ENCODE measurements at regions not wholly inside any gene's neighbourhood (a gene's known extent, or its start where the extent isn't known, plus 50 kb on each side); places are given as distances from the start of the nearest gene placed in this dataset.

DNA sequence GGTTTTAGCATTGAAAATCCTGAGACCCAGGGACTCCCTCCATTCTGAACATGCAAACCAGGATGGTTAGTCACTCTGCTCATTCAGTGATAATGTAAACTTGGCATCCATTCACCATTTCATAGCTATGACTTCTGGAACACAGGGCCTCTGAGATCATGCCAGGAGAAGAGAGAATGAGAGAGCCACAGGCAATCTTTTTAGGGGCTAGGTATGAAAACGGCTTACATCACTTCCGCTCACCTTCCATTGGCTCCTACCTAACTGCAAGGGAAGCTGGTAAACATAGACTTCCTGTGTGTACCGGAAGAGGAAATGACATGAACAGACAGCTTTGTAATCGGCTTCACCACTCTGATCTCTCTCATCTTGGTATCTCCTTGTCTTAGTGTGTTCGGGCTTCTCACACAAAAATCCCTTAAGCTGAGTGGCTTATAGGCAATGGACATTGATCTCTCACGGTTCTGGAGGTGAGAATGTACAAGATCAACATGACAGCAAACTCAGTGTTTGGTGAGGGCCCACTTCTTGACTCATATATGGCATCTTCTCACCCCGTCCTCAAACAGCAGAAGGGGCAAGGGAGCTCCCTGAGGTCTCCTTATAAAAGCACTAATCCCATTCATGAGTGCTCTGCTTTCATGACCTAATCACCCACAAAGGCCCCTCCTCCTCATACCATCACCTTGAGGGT is 465.9 kb upstream of the TBX3 start:
- DNase-seq, result no peak

DNA sequence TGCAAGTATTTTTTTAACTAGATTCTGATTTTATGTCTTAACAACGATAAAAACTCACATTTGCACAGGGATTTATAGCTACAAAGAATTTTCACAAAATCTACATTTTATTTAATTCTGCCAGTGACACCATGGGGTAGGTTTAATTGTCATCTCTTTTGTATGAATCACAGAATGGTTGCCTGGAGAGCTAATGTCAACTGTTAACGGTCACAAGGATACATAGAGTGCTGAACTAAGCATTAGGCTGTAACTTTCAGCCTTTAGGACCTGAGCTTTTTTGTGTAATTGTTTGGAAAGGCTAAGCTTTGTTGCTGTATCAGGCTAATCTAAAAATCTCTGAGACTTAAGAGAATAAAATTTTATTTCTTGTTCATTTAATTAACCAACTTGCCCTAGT is 465.3 kb upstream of the TBX3 start:
- DNase-seq, result no peak

DNA sequence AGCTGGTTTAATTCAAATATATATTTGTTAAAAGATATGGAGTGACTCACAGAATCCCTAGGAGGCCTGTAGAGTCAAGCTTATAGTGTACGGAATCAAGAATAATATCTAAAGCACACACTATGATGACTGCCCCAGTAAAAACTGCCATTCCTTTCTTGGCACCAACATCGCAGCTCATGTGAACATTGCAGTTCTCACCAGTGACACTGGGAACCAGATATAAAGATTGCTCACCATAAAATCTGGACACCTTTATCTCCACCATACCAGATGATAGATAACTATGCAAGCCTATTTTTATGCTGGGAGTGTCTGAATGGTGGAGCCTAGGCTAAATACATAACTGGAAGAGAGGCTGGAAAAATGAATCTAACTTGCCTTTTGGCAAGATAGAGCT is 463.9 kb upstream of the TBX3 start:
- DNase-seq, result no peak

DNA sequence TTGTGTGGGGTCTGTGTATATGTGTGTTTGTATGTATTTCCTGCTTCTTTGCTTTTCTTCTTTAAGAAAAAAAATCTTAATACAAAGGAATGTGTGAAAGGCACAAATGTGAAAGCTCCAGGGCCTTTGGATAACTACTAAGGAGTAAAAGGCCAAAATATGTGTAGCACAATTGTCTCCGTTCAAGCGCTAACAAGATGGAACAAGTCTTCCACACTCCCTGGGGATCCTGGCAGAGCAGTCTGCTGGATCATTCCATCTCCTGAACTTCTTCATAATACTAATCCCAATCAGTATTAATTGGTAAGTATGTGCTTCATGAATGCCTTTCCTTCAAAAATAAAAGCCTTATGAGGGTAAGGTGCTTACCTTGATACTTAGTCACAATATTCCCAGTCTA is 462.5 kb upstream of the TBX3 start:
- DNase-seq, result no peak

DNA sequence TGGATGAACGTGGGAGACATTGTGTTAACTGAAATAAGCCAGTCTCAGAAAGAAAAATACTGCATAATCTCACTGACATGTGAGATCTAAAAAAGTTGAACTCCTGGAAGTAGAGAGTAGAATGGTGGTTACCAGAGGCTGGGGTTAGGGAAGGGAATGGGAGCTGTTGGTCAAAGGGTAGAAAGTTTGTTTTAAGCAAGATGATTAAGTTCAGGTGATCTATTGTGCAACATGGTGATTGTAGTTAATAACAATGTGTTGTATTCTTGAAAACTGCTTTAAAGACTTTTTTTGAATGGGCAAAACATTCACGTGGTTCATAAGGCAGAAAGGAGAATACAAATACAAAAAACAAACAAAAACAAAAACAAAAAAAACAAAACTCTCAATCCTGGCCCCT is 460.4 kb upstream of the TBX3 start:
- no peak for DNase-seq

DNA sequence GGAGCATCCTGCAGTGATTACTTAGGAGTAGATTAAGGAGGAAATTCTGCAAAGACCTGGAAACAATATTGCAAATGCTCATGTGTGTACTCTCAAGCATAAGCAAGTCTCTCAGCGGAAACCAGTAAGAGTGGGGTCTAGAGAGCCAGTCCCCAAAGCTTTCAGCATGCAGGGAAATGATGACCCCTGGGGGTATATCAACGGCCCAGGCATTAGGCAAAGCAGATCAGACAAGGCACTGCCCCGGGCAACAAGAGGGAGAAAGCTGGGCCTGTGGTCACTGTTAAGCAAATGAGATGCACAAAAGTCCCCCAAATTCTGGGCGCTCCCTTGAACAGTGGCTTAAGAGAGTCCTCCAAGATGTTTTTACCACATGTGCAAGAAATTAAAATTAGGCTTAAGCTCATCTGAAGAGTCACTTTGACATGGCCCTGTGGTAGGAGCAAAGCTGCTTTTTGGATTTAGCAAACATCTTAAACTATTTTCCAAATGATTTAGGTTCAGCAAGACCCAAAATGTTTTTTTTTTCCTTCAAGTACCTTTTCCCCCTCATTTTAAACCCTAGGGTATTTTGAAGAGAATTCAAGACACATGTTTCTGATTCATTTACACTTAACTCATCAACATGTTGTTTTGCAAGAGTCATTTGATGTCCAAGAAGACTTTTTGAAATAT is 457.1 kb upstream of the TBX3 start:
- DNase-seq, result no peak

DNA sequence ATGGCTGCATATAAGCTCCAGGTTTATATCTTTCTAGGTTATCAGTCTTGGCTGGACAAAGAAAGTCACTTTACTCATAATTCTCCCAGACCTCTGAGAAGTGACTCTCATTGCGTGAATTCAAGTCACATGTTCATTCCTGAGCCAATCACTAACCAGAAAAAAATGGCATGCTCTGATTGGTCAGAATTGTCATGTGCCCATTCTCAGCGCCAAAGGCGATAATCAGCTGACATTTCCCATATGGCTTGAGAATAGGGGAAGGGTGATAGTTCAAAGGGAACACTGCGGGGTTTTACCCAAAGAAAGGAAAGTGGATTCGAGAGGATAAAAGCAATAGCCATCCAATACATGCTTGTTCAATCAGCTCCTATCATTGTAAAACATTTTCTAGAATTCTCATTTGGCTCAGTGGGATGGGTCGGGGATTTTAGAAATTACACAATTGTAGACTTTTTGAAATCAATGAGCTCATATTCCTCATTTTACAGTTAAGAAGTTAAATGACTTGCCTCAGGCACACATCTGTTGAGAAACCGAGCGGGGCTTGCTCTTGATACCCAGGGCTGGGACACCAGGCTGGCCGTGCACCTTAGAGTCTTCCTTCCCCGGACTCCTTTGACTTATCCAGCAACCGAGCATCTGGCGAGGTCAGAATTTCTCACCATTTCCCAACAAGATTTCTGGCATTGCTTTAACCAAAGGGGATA is 454.0 kb upstream of the TBX3 start:
- no peak for DNase-seq

DNA sequence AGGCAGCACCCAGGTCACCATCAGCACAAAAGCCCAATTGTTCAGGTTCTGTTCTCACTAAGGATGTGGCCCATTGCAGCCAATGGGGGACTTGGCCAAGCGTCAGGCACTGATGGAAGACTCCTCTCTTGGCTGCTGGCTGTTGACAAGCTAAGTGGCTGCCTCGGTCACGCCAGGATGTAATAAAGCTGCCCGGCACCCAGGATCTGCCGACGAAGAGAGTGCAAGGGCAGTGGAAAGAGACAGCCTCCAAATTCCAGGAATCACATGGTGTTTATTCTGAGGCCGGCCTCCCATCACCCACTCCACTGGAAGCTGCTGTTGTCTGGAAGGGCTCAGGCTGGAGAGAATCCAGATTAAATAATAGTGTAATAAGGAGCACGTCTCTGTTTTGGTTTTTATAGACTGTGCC is 451.8 kb upstream of the TBX3 start:
- DNase-seq, result no peak

DNA sequence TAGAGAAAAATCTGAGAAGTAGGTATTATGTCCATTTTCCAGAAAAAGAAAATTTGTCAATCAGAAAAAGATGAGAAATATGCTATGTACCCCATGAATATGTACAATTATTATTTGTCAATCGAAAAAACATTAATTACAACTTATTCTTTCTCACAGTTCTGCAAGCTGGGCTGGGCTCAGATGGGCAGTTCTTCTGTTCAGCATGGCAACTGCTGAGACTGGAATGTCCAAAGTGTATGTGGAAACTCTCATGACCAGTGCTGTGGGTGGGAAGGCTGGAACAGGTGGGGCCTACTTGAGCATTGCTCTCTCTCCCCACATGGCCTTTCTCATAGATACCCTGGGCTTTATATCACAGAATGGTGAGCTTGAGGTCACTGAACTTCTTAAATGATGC is 450.3 kb upstream of the TBX3 start:
- no peak for DNase-seq

DNA sequence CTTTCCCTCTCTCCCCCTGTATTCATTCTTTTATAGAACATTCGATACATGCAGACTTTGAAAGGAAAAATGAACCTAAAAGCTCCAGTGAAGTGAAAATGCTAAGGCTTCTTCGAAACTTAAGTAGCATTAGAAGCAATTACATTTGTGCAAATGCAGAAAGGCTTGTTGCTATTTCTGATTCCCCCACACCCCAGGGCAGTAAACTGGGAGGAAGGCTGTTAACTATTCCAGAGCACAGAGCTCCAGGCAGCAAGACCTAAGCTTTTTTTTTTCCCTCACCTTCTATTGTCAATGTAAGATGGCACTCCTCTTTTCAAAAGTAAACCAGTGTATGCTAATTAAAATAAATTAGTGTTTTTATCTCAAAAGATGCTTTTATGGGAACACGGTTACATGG is 448.9 kb upstream of the TBX3 start:
- no peak for DNase-seq

DNA sequence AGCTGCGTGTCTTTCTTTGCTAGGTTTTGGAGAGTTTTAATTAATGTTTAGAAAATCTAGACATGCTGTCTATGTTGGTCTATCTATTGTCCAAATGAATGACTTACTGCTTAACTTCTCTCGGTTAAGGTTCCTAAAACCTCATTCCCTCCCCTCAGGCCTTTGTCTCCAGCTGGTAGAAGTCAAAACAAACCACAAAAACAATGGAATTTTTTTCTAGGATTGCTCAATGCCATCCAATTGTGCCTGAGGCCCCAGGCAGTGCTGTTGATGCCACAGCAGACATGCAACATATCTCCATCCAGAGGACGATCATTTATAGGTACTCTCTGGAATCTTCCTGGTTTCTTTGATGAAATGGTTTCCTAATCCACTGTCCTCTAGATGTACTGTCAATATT is 448.2 kb upstream of the TBX3 start:
- DNase-seq, result no peak

DNA sequence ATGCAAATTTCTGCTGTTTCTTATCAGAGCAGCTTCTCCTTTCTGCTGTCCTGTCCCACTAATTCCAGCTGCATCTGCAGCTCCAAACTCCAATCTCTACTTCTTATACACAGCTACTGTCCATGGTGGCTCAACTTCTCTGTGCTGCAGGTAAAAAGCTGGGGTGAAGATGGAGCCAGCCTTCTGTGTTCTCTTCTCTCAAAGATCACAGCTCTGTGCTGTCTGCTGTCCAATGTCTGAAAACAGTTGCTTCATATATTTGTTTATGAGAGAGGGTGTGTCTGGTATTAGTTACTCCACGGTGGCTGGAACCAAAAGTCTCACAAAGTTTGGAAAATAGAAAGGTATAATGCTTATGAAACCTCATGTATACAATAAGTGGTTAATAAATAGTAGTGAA is 445.8 kb upstream of the TBX3 start:
- no peak for DNase-seq

DNA sequence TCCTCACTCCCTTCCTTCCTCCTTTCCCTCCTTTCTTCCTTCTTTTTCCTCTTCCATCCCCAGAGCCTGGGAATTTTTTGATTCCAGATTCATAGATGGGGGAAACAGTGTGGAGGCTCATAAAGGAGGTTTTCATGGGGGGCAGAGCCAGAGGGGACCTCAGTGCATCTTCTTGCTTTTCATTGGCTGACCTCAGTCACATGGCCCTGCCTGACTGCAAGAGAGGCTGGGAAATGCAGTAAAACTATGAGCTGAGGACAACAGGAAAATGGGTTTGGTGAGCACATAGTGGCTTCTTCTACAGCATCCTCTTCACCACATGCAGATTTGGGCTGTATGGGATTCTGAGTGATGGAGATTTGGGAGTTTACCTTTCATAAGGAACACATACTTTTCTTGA is 437.1 kb upstream of the TBX3 start:
- no peak for DNase-seq

DNA sequence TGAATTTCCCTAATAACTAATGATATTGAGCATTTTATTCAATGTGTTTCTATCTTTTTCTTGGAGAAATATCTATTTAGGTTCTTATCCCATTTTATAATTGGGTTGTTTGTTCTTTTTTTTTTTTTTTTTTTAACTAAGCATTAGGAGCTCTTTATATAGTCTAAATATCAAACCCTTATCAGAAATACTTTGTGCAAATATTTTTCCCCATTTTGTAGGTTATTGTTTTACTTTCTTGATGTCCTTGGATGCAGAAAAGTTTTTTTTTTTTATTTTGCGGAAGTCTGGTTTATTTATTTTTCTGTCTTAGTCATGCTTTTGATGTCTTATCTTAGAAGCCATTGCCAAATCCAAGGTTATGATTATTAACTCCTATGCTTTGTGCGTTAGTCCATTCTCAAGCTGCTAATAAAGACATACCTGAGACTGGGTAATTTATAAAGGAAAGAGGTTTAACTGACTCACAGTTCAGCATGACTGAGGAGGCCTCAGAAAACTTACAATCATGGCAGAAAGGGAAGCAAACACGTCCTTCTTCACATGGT is 434.3 kb upstream of the TBX3 start:
- DNase-seq, result no peak

DNA sequence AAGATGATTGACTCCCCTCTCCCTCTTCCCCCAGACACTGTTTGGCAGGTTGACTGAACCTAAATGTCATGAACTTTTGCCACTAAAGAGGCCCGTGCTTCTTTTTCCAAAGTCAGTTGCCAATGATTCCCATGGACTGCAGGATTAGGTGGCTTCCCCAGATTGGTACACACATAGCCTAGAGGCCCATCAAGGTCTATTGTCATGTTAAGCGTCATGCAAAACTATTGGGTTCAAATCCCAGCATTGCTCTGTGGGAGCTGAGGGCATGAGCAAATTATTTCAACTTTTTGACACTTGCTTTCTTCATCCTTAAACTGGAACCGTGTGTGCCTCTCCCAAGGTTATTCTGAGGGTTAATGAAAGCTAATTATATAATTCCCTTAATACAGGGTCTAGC is 430.2 kb upstream of the TBX3 start:
- no peak for DNase-seq

DNA sequence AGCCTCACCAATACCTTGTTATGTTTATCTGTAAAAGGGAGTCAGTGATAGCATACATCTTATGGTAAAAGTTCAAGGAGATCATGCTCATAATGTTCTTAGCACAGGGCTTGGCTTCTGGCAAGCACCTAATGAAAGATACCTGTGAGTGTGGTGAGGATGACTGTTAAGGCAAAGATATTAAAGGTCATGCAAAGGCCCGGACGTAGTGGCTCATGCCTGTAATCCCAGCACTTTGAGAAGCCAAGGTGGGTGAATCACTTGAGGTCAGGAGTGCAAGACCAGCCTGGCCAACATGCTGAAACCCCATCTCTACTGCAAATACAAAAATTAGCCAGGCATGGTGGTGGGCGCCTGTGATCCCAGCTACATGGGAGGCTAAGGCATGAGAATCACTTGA is 425.9 kb upstream of the TBX3 start:
- DNase-seq, result no peak

DNA sequence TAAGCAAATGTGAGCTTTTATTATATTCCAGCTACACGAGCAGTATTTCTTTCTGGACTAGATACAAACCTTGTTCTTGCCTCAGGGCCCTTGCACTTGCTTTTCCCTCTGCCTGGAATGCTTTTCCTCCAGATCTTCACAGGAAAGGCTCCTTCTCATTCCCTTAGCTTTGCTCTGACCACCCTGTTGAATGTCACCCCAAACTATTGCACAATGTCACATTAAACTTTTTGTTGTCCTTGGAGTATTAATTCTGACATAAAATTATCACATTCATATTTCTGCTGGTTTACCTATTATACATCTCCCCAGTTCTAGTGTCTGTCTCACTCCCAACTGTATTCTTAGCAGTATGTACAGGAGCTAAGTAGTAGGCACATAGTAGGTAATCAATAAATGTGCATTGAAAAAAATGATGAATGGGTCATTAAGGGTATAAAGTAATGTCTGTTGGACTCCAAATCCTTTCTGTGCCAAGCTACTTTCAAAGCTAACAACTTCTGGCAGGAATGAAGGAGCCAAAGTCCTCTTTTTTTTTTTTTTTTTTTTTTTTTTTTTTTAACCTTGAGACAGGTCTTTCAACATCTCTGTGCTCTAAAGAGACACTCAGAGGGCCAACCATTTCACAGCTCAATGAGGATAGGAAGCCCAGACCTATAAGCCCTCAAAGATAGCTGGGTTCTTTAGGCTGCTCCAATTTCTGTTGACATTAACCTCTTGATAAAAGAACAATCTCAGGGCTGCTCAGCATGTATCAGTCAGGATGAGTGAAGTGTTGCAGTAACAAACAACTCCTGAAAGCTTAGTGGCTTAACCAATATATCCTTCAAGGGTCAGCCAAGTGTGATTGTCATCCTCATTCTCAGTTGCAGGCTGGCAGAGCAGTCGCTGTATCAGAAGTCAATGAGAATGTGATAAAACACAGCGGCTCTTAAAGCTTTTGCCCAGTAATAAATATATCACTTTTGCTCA is 424.4 kb upstream of the TBX3 start:
- no peak for DNase-seq

DNA sequence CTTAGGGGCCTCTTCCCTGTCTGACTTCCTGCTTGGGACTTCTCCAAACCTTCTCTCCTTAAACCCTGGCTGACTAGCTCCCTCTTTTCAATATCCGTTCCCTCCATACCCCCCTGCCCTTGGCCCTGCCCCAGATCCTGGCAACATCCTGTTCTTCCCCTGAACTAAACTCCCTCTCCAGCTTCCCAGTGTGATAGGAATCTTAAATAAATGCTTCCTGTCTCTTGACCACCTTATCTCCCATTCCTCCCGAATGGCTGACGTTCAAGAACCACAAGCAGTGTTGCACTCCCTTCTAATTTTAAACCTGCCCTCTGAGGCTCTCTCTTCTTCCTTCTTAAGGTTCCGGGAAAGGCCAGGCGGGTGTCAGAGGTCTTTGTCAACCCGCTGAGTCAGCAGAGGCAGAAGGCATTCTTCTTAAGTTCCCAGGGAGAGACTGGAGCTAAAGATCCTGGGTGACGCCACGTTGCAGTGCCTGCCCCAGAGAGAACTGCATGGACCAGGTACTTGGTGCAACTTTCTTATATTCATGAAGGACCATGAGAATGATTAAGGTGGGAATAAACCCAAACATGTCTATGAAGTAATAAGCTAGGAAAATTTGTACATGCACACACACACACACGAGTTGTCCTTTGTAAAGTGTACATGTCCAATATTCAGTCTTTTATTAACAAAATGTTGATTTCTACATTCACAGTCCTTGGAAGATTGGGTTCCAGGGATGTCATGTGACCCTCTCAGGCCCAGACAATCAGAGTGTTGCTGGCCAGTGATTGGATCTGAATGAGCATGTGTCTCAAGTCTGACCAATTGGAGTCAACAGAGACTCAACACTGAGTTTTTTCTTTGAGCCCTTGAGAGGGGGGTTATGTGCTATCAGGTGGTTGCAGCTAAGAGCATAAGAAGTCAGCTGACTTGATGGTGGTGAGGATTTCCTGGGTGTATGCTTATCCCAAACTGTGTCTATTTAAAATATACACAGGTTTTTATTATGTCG is 420.2 kb upstream of the TBX3 start:
- no peak for DNase-seq

DNA sequence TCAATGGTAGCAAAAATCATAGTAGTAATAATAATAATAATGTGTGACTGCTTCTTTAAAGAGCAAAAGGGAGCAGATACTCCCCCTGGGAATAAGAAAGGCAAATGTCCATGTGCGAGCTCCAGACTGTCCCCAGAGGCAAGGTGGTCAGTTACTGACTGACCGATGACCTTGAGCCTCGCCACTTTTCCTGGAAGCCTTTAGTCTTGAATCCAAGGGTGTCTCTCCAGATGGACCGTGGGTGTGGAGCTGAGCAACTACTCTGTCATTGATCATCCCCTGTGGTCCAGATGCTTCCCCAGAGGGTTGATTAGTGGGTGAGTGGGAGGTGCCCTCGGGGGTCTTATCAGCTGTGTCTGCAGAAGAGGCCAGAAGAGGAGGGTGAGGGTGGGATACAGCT is 418.5 kb upstream of the TBX3 start:
- DNase-seq, result no peak

DNA sequence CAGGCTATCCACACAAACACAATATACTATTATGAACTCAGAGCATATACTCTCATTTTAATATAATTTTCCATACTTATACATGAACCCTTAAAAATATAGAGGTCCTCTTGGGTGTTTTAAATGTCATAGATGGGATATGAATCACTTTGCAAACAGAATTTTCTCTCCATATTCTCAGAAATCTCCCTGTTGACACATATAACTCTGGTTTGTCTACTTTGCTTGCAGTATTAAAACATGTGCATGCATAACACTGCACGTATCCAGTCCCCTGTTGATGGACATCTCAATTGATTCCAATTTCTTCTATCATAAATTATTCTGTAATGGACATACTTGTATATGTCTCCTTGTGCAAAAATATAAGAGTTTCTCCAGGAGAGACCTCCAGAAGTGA is 417.5 kb upstream of the TBX3 start:
- no peak for DNase-seq

DNA sequence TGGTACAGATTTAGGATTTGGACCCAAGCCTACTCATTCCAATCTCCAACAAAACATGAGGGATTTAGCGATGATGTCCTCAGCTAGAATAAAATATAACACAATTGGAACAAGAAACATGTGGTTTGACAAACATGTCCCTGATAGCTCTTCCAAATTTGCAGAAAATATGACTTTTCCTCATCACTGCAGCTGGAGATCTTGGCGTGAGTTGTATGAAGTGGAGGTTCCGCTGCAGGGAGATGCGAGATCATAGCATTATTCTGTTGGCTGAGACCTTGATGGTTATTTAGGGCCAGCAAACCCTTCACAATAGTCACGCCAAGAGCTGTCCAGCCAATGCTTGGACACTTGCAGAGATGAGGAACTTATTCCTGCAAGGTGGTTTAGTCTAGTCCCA is 413.4 kb upstream of the TBX3 start:
- no peak for DNase-seq
